HG02943 (cell line): ENCODE measurements at regions not wholly inside any gene's neighbourhood (a gene's known extent, or its start where the extent isn't known, plus 50 kb on each side); places are given as distances from the start of the nearest gene placed in this dataset.

Experiments used
- ATAC-seq: cut with Tn5 transposase; IDR thresholded peaks from one replicate; pipeline ENCODE4 v1.9.1; 2021; ENCODE audit warnings: mild to moderate bottlenecking, low read depth, moderate library complexity; ENCODE audit not compliant: unreplicated experiment

GRCh38 chr11:42543844-42544419 lies 767.9 kb upstream of the API5 start:
- ATAC-seq = no peak

DNA sequence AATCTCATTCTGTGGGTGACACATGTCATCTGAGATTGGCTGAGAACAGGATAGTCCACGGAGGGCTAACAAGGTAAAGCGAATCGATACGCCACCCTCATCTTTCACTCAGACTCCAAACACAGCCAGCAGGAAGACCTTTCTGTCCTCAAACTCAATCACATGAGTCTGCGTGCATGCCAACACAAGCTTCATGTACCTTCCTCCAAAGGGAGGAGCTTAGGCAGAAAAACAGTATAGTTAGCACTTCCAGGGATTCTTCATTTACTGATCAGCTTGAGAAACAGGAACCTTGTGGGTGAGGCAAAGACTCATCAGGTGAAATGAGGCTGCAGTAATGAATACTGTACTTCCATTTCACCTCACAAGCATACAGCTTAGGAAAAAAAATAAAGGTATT lies 767.1 kb upstream of the API5 start:
- ATAC-seq = no peak

- no peak for ATAC-seq
These were observed 765.8 kb upstream of the API5 start for GRCh38 chr11:42545954-42546353.

- no peak for ATAC-seq
These were observed 759.0 kb upstream of the API5 start for GRCh38 chr11:42552786-42553185.

GRCh38 chr11:42555190-42555589 lies 756.6 kb upstream of the API5 start:
- no peak for ATAC-seq

DNA sequence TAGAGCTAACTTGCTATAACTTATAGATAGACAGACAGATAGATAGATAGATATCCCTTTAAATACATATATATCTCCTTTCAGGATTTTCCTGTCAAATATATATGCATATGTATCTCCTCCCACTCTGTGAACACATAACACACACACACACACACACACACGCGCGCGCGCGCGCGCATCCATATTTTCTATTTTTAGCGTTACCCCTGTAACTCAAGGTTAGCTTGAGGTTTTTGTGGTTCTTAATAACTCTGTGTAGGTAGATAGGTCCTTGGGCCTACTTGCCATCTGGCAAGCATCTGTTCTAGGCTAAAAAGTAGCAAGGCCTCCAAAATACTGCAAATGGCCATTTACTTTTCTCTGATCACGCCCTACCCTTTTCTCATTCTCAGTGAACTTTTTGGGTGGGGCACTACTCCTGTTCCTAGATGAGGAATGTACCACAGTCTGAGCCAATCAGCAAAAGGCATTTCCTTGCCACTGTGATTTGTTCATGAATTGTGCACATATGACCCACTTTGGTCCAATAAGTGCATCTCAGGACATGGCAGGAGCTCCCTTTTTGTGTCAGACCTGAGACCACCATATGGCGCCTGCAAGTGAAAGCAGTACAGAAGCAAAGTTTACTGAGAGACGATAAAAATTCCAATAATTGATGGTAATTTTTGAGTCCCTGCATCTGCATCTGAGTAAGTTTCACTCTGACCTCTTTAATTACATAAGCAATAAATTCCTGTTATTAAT lies 740.5 kb upstream of the API5 start:
- ATAC-seq = no peak

- no peak for ATAC-seq
These were observed 739.8 kb upstream of the API5 start for GRCh38 chr11:42571878-42572610.

- no peak for ATAC-seq
These were observed 735.5 kb upstream of the API5 start for GRCh38 chr11:42576318-42576717.

DNA sequence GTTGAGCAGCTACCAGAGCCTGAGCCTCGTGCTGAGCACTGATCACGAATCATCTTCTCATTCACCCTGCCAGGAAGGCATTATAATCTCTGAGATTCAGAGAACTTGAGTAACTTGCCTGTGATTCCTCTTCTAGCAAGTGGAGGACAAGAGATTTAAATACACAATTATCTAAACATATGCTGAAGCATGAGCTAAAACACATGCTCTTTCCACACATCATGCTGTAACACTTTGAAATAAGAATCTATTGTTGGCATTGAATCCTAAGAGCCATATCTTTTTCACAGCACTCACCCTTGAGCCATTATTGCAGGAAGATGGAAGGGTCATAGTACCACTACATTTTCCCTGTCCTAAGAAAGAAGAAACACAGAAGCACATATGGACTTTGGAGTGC lies 722.5 kb upstream of the API5 start:
- no peak for ATAC-seq

DNA sequence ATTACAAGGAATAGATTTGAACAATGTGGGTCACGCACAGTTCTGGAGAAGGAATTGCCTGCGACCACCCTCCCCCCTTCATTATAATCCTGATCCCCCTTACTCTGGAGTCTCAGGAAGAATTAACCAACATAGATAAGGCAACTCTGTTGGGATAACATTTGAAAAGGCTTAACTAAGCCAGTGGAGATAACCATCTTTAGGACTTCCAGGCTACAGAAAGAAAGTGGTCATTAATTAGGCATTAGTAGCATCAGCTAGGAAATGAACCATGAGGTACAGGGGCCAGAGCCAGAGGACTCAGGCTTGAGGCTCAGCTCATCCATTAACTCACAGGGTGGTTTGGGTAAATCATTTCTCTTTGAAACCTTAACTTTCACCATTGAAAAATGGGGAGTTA lies 720.0 kb upstream of the API5 start:
- no peak for ATAC-seq

- ATAC-seq = no peak
These were observed 718.4 kb upstream of the API5 start for GRCh38 chr11:42593441-42593840.

- no peak for ATAC-seq
These were observed 715.9 kb upstream of the API5 start for GRCh38 chr11:42595876-42596275.

DNA sequence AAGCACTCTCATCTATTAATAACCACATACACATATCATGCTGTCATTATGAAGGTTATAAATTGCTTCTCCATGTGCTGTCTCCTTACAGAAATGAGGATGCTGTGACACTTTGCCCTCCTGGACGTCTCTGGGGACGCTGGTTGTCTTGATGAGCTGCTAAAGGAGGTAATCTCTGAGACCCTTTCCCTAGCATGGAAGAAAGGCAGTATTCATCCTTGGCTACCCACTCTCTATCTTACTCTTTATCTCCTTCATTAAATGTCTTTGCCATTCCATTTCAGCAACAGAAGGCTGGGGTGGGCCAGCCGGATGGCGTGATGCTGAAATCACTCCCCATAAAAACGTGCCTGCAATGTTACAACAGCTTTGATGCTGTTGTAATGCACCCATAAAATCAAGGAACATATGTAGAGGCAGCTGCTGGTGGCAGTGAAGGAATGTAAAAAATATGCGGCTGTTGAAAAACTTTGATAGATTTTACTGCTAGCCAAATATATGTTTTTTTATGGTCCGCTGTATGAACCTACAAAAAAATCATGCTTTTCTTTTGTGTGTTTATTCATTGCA lies 715.1 kb upstream of the API5 start:
- ATAC-seq = no peak

DNA sequence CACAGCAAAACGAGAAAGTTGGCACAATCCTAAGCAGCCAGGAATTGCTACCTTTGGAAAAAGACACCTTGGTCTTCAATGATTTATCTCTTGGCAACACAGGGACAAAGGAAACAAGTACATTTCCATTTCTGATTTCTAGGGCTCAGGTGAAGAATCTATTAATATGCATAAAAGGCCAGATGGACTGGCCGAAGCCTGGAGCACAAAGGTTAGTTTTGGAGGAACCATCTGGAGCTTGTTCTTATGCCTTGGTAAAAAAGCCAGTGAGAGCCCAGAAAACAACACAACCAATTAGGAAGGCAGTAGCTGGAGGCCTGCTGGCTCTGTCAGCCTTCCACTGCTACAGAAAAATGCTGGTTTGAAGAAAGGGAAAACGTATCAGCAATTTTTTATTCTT lies 713.5 kb upstream of the API5 start:
- no peak for ATAC-seq

GRCh38 chr11:42620796-42621195 lies 691.0 kb upstream of the API5 start:
- ATAC-seq = no peak

GRCh38 chr11:42625757-42626665 lies 685.8 kb upstream of the API5 start:
- no peak for ATAC-seq

- ATAC-seq = no peak
These were observed 680.5 kb upstream of the API5 start for GRCh38 chr11:42631220-42631843.

DNA sequence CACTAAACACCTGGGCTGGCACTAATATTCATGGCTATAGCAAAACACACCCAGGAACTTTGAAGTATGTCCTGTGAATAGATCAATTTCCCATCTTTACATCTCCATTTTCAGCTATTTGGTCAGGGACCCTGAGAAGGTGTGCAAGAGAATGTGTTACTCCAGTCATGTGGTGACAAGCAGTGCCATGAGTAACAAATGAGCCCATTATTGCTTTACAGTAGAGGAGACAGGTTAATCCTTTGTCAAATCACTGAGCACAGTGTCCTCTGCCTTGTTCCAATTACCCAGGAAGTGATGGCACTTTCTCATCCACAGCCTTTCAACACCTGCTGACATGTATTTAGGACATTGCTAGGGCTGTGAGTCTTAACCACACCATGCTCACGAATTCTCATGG lies 664.8 kb upstream of the API5 start:
- no peak for ATAC-seq

- no peak for ATAC-seq
These were observed 663.8 kb upstream of the API5 start for GRCh38 chr11:42647993-42648392.

DNA sequence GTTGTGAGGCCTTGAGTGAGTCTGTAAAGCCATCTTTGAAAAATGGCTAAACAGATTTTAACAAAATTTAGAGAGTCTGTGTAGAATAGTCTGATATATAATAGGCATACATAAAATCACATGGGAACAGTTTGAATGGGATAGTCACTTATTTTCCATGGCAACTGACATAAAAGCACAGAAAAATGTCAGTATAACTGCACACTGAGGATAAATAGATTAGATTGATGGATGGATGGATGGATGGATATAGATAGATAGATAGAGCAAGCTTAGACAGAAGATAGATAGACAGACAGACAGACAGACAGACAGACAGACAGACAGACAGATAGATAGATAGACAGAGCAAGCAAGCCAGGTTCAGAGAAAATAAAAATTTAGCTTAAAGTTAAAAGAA lies 660.2 kb upstream of the API5 start:
- ATAC-seq = no peak
